ENCODE measurements at regions not wholly inside any gene's neighbourhood (a gene's known extent, or its start where the extent isn't known, plus 50 kb on each side); places are given as distances from the start of the nearest gene placed in this dataset.
A peak's percentile ranks its signal among the peaks of the same experiment; 100 is the strongest.

DNA sequence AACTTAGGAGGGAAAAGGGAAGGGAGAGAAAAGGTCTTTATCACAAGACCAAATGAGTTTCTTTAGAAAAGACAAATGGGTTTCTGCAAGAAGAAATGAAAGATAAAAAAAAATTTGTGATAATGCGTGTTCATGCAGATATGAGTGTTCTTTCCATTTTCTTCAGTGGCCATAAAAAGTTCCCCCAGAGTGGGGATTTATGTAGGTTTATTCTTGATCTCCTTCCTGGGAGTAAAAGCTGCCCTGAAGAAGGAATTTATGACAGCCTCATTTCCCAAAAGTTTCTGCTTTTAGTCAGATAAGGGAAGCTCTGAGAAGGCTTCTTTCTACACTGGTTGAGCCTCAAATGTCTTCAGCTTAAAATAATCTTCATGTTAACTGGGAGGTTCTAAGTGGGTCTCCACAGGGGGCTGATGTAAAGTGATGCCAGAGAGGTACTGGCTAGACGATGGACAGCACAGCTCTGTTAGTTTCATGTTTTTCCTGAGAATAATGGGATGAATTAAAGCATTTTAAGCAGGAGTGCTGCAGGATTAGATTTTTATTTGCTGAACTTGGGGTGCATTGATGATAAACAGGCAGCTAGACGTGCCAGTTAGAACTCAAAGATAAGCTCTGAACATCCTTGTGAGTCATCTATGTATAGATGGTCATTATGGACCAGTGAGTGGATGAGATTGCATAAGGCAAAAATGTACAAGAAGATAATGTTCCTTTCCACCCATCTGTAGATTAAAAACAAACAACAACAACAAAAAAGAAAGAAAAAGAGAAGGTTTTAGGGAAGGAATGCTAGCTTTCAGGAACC lies 65.6 kb upstream of the EPCAM start (continued):
- peak; percentile 67; the same call in 1 of the 2 replicates for TF ChIP-seq JUN (IDR thresholded peaks at IDR 0.05; ENCODE audit: borderline replicate concordance, low read depth, low read length)
- no peak for TF ChIP-seq JUN (CRISPR knock-in tag; IDR thresholded peaks at IDR 0.05; ENCODE audit: borderline replicate concordance)
- peak; percentile 33; the same call in 1 of the 2 replicates for TF ChIP-seq SOX6 (IDR thresholded peaks at IDR 0.05)
- no peak for TF ChIP-seq ARNT (IDR thresholded peaks at IDR 0.05)
- TF ChIP-seq CEBPB (tag; IDR thresholded peaks at IDR 0.05), result 0 out of 2 replicates have a peak, but pooled peaks have one; percentile 7
- peak; percentile 92 for TF ChIP-seq FOSL1 (tag; conservative IDR thresholded peaks at IDR 0.05)

DNA sequence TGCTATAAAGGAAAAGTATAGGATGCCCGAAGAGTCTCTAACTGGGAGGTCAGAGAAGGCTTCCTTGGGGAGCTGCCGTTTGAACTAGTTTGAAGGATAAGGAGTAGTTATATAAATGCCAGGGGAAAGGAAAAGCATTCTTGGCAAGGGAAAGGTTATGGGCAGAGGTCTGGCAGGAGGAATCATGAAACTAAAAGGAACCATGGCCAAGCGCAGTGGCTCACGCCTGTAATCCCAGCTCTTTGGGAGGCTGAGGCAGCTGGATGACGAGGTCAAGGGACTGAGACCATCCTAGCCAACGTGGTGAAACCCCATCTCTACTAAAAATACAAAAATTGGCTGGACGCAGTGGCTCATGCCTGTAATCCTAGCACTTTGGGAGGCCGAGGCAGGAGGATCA lies 66.8 kb upstream of the EPCAM start:
- no TSS peak for BruUV-seq (replicated peaks)
- Histone ChIP-seq H2AFZ (ENCODE audit: low read depth, low read length) (no peak overlapping the region), H3K27ac (ENCODE audit: extremely low read depth, low read depth, low read length) (no peak overlapping the region), H3K4me2 (ENCODE audit: insufficient read depth, low read length) (no peak overlapping the region), H3K9me1 (ENCODE audit: control insufficient read depth, insufficient read depth, low read length) (no peaks in the 10 kb centered on the region), H3K27me3 (ENCODE audit: control insufficient read depth in 2 of 2, insufficient read depth in 2 of 2, low read length in 2 of 2) (peaks cover 3 to 12% of the 10 kb centered on the region in 2 experiments; a peak in 4 of 5 replicates), H3K79me2 (ENCODE audit: control insufficient read depth, insufficient read depth, low read length) (no peaks in the 10 kb centered on the region), H3K9me3 (replicated peaks; ENCODE audit: control insufficient read depth, insufficient read depth, low read depth, low read length) (no peaks in the 10 kb centered on the region), H3K4me3 (no peak overlapping the region), H3K4me1 (replicated peaks in 1 of 2; ENCODE audit: control insufficient read depth in 2 of 2, insufficient read depth in 2 of 2, low read length in 2 of 2) (peaks cover 2 to 20% of the 10 kb centered on the region in 2 experiments; a peak in 4 of 5 replicates), H3K9ac (ENCODE audit: insufficient read depth in 1 of 2, low read depth in 2 of 2, low read length in 2 of 2) (no peak overlapping the region), H4K20me1 (replicated peaks; ENCODE audit: control insufficient read depth, insufficient read depth, low read length) (no peaks in the 10 kb centered on the region), H3K36me3 (ENCODE audit: control insufficient read depth, insufficient read depth, low read length) (no peaks in the 10 kb centered on the region)
- FAIRE-seq (no peak), DNase-seq (ENCODE audit: extremely low read depth in 1 of 4, low spot score in 3 of 4) (no peak), ATAC-seq (no peak)
- CTCF ChIA-PET (ENCODE audit: low intra/inter-chr PET ratio), result no interaction called here
- in situ Hi-C loops (cut with MboI), result loop anchor here (25.0 kb wide), 1 partner anchor 1315 kb away; no protein-coding TSS in a partner anchor
- POLR2A ChIA-PET, result no interaction called here
- intact Hi-C loops (cut with micrococcal nuclease), result no loop called here
- 27% methylated on average over 7 of the region's 8 CpGs for WGBS (ENCODE audit: insufficient coverage, low coverage, missing lambda C conversion rate)
- TF ChIP-seq ZFP30 (CRISPR knock-in tag; IDR thresholded peaks at IDR 0.05; ENCODE audit: borderline replicate concordance) (no peak), MEIS2 (IDR thresholded peaks at IDR 0.05; ENCODE audit: partially characterized antibody) (no peak), MECOM (CRISPR knock-in tag; IDR thresholded peaks at IDR 0.05) (no peak), TAF1 (IDR thresholded peaks at IDR 0.05; ENCODE audit: control insufficient read depth, extremely low read depth, insufficient read depth, low read length, severe bottlenecking) (no peak), KDM5B (IDR thresholded peaks at IDR 0.05; ENCODE audit: insufficient replicate concordance, low read depth, low read length) (no peak), ATF7 (IDR thresholded peaks at IDR 0.05) (no peak)
- TF ChIP-seq, protein P1, sequence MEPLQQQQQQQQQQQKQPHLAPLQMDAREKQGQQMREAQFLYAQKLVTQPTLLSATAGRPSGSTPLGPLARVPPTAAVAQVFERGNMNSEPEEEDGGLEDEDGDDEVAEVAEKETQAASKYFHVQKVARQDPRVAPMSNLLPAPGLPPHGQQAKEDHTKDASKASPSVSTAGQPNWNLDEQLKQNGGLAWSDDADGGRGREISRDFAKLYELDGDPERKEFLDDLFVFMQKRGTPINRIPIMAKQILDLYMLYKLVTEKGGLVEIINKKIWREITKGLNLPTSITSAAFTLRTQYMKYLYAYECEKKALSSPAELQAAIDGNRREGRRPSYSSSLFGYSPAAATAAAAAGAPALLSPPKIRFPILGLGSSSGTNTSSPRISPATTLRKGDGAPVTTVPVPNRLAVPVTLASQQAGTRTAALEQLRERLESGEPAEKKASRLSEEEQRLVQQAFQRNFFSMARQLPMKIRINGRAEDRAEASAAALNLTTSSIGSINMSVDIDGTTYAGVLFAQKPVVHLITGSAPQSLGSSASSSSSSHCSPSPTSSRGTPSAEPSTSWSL (CRISPR knock-in tag; IDR thresholded peaks at IDR 0.05; ENCODE audit: borderline replicate concordance), result no peak
- TF ChIP-seq, protein P2, sequence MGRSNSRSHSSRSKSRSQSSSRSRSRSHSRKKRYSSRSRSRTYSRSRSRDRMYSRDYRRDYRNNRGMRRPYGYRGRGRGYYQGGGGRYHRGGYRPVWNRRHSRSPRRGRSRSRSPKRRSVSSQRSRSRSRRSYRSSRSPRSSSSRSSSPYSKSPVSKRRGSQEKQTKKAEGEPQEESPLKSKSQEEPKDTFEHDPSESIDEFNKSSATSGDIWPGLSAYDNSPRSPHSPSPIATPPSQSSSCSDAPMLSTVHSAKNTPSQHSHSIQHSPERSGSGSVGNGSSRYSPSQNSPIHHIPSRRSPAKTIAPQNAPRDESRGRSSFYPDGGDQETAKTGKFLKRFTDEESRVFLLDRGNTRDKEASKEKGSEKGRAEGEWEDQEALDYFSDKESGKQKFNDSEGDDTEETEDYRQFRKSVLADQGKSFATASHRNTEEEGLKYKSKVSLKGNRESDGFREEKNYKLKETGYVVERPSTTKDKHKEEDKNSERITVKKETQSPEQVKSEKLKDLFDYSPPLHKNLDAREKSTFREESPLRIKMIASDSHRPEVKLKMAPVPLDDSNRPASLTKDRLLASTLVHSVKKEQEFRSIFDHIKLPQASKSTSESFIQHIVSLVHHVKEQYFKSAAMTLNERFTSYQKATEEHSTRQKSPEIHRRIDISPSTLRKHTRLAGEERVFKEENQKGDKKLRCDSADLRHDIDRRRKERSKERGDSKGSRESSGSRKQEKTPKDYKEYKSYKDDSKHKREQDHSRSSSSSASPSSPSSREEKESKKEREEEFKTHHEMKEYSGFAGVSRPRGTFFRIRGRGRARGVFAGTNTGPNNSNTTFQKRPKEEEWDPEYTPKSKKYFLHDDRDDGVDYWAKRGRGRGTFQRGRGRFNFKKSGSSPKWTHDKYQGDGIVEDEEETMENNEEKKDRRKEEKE (IDR thresholded peaks at IDR 0.05; ENCODE audit: borderline replicate concordance in 1 of 2, control insufficient read depth in 1 of 2, low read depth in 2 of 2, low read length in 1 of 2), result no peak

All from K562 (cell line).